Upper lobe of left lung (tissue), 4 donors: ENCODE measurements at regions not wholly inside any gene's neighbourhood (a gene's known extent, or its start where the extent isn't known, plus 50 kb on each side); places are given as distances from the start of the nearest gene placed in this dataset.

ENCODE experiments used
- CTCF ChIP-seq, 6 experiments: fragments of 450-650 bp in 4 of 6; fragments of 200-600 bp in 2 of 6; sonication (generic) in 2 of 6; IDR thresholded peaks; one replicate each; pipeline ENCODE4 v1.5.1; 2016 to 2019; ENCODE audit warnings: antibody characterized with exemption in 6 of 6
- EP300 ChIP-seq, 4 donors: sonication (generic); formaldehyde crosslinking; IDR thresholded peaks; one replicate each; pipeline ENCODE4 v1.5.1; 2017; ENCODE audit warnings: antibody characterized with exemption in 4 of 4, control low read depth in 2 of 4
- POLR2AphosphoS5 ChIP-seq, 2 donors: sonication (generic); formaldehyde crosslinking; IDR thresholded peaks; one replicate each; pipeline ENCODE4 v1.5.1; 2017; ENCODE audit warnings: antibody characterized with exemption in 2 of 2

- TF ChIP-seq CTCF (IDR thresholded peaks at IDR 0.05) (no peak), EP300 (IDR thresholded peaks at IDR 0.05) (no peak), POLR2AphosphoS5 (IDR thresholded peaks at IDR 0.05) (no peak)
These were observed 878.0 kb upstream of the TMEM132C start for GRCh38 chr12:127388985-127389384.
